Fibroblast of lung (primary cell): ENCODE measurements at regions not wholly inside any gene's neighbourhood (a gene's known extent, or its start where the extent isn't known, plus 50 kb on each side); places are given as distances from the start of the nearest gene placed in this dataset.

Experiments used
- DNase-seq, 2 donors: peaks; one replicate each; pipeline versions ENCODE4 v3.0.0 to v3.0.0-alpha.2; 2010; ENCODE audit warnings: low read depth in 2 of 2
- H2AFZ ChIP-seq: 2 replicates; pipeline ENCODE4 v1.5.1; 2012; ENCODE audit warnings: low read length, control low read depth, inconsistent platforms
- H3K27ac ChIP-seq: 2 replicates; pipeline ENCODE4 v1.5.1; 2011; ENCODE audit warnings: low read length, control low read depth; ENCODE audit not compliant: insufficient read depth
- H3K27me3 ChIP-seq: 2 replicates; pipeline ENCODE4 v1.5.1; 2011; ENCODE audit warnings: mild to moderate bottlenecking, low read length; ENCODE audit not compliant: control insufficient read depth, insufficient read depth
- H3K36me3 ChIP-seq: 2 replicates; pipeline ENCODE4 v1.5.1; 2011; ENCODE audit warnings: low read length; ENCODE audit not compliant: control insufficient read depth, insufficient read depth
- H3K4me1 ChIP-seq: 2 replicates; pipeline ENCODE4 v1.5.1; 2011; ENCODE audit warnings: low read length; ENCODE audit not compliant: control insufficient read depth, insufficient read depth; ENCODE audit errors: extremely low read depth
- H3K4me2 ChIP-seq: 2 replicates; pipeline ENCODE4 v1.5.1; 2011; ENCODE audit warnings: low read length, control low read depth; ENCODE audit not compliant: insufficient read depth; ENCODE audit errors: extremely low read depth
- H3K4me3 ChIP-seq, 4 experiments: fragments of 200-600 bp in 1 of 4; sonication (generic) in 1 of 4; replicated peaks in 1 of 4; 2 replicates each; pipeline ENCODE4 v1.5.1; 2011 to 2016; ENCODE audit warnings: low read length in 4 of 4, low read depth in 3 of 4, mild to moderate bottlenecking in 3 of 4, control low read depth in 2 of 4, inconsistent platforms in 1 of 4, mixed read lengths in 1 of 4; ENCODE audit not compliant: insufficient read depth in 1 of 4; ENCODE audit errors: control extremely low read depth in 1 of 4
- H3K79me2 ChIP-seq: 2 replicates; pipeline ENCODE4 v1.5.1; 2012; ENCODE audit warnings: mild to moderate bottlenecking, low read length, inconsistent platforms; ENCODE audit not compliant: control insufficient read depth, insufficient read depth
- H3K9ac ChIP-seq: 2 replicates; pipeline ENCODE4 v1.5.1; 2011; ENCODE audit warnings: mild to moderate bottlenecking, low read length, control low read depth; ENCODE audit not compliant: insufficient read depth
- H3K9me3 ChIP-seq: 2 replicates; pipeline ENCODE4 v1.5.1; 2012; ENCODE audit warnings: low read depth, low read length; ENCODE audit not compliant: control insufficient read depth, insufficient read depth
- H4K20me1 ChIP-seq: 2 replicates; pipeline ENCODE4 v1.5.1; 2011; ENCODE audit warnings: low read length; ENCODE audit not compliant: control insufficient read depth, insufficient read depth; ENCODE audit errors: extremely low read depth
- EZH2 ChIP-seq: IDR thresholded peaks from 2 replicates; pipeline ENCODE4 v1.5.1; 2012; ENCODE audit warnings: low read length, control low read depth, mild to moderate bottlenecking; ENCODE audit errors: missing control alignments
- TF ChIP-seq, protein P1 (sequence below), 2 donors: IDR thresholded peaks in 1 of 2; conservative IDR thresholded peaks in 1 of 2; 1 replicate in 1 of 2; 2 replicates in 1 of 2; pipeline ENCODE4 v1.5.1; 2011 to 2012; ENCODE audit warnings: low read length in 2 of 2, control low read depth in 1 of 2, inconsistent platforms in 1 of 2, low read depth in 1 of 2, mild to moderate bottlenecking in 1 of 2

DNA sequence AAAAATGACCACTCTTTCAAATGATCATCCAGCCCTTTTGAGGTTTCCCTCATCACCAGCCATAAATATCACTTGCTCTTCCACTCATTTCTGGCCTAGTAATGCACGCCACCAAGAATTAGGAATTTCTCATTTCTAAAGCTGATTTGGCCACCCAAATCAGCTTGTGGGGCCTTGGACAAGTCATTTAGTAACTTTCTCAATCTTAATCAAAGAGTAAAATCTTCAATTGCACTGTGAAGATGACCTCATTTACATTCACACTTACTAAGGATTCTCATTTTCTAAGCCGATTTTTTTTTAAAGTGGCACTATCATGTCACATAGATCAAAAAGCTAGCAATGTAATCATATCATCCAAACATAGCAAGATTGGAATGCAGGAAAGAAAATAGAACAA, 150.0 kb upstream of the HHIP start:
- Histone ChIP-seq H3K9me3 (no peaks in the 10 kb centered on the region), H3K27ac (no peak overlapping the region), H3K4me2 (no peak overlapping the region), H3K4me1 (no peaks in the 10 kb centered on the region), H2AFZ (no peak overlapping the region), H4K20me1 (no peaks in the 10 kb centered on the region), H3K79me2 (no peaks in the 10 kb centered on the region), H3K27me3 (no peaks in the 10 kb centered on the region), H3K36me3 (no peaks in the 10 kb centered on the region), H3K9ac (no peak overlapping the region), H3K4me3 (no peak overlapping the region)
- TF ChIP-seq, protein P1, sequence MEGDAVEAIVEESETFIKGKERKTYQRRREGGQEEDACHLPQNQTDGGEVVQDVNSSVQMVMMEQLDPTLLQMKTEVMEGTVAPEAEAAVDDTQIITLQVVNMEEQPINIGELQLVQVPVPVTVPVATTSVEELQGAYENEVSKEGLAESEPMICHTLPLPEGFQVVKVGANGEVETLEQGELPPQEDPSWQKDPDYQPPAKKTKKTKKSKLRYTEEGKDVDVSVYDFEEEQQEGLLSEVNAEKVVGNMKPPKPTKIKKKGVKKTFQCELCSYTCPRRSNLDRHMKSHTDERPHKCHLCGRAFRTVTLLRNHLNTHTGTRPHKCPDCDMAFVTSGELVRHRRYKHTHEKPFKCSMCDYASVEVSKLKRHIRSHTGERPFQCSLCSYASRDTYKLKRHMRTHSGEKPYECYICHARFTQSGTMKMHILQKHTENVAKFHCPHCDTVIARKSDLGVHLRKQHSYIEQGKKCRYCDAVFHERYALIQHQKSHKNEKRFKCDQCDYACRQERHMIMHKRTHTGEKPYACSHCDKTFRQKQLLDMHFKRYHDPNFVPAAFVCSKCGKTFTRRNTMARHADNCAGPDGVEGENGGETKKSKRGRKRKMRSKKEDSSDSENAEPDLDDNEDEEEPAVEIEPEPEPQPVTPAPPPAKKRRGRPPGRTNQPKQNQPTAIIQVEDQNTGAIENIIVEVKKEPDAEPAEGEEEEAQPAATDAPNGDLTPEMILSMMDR (conservative IDR thresholded peaks at IDR 0.05 in 1 of 2, IDR thresholded peaks at IDR 0.05 in 1 of 2; ENCODE audit: low read depth in 1 of 2, low read length in 2 of 2), result no peak
- no peak for TF ChIP-seq EZH2
- DNase-seq, result no peak

DNA sequence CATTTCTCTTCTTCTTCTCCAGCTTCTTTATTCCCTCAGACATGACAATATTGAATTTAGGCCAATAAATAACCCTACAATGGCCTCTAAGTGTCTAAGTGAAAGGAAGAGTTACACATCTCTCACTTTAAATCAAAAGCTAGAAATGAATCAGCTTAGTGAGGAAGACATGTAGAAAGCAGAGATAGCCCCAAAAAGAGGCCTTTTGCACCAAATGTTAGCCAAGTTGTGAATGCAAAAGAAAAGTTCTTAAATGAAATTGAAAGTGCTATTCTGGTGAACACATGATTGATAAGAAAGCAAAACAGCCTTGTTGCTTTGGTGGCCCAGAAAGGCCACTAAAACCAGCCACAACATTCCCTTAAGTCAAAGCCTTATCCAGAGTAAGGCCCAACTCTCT, 146.2 kb upstream of the HHIP start:
- Histone ChIP-seq H2AFZ (no peak overlapping the region), H3K4me1 (no peaks in the 10 kb centered on the region), H4K20me1 (no peaks in the 10 kb centered on the region), H3K9ac (no peak overlapping the region), H3K4me2 (no peak overlapping the region), H3K9me3 (no peaks in the 10 kb centered on the region), H3K79me2 (no peaks in the 10 kb centered on the region), H3K27ac (no peak overlapping the region), H3K36me3 (no peaks in the 10 kb centered on the region), H3K4me3 (no peak overlapping the region), H3K27me3 (no peaks in the 10 kb centered on the region)
- TF ChIP-seq, protein P1 (conservative IDR thresholded peaks at IDR 0.05 in 1 of 2, IDR thresholded peaks at IDR 0.05 in 1 of 2; ENCODE audit: low read depth in 1 of 2, low read length in 2 of 2), result no peak
- TF ChIP-seq EZH2, result no peak
- no peak for DNase-seq

DNA sequence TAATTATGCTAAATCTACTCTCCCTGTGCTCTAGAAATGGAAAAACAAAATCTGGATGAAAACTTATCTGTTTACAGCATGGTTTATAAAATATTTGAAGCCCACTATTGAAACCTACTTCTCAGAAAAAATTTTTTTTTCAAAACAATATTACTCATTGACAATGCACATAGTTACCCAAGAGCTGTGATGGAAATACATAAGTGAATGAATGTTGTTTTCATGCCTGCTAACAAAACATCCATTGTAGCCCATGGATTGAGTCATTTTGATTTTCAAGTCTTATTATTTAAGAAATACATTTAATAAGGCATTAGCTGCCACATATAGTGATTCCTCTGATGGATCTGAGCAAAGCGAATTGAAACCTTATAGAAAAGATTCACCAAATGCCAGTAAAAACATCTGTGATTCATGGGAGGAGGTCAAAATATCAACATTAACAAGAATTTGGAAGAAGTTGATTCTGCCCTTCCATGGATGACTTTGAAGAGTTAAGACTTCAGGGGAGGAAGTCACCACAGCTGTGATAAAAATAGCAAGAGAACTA, 144.7 kb upstream of the HHIP start:
- TF ChIP-seq EZH2, result no peak
- TF ChIP-seq, protein P1 (conservative IDR thresholded peaks at IDR 0.05 in 1 of 2, IDR thresholded peaks at IDR 0.05 in 1 of 2; ENCODE audit: low read depth in 1 of 2, low read length in 2 of 2), result no peak
- H4K20me1 ChIP-seq, result no peaks in the 10 kb centered on the region
- H3K36me3 ChIP-seq, result no peaks in the 10 kb centered on the region
- no peaks in the 10 kb centered on the region for H3K4me1 ChIP-seq
- no peak overlapping the region for H3K9ac ChIP-seq
- H3K79me2 ChIP-seq, result no peaks in the 10 kb centered on the region
- no peak overlapping the region for H2AFZ ChIP-seq
- no peak for DNase-seq
- no peak overlapping the region for H3K27ac ChIP-seq
- no peaks in the 10 kb centered on the region for H3K9me3 ChIP-seq
- no peak overlapping the region for H3K4me3 ChIP-seq
- H3K4me2 ChIP-seq, result no peak overlapping the region
- no peaks in the 10 kb centered on the region for H3K27me3 ChIP-seq
